C4-2B (cell line): ENCODE measurements at regions not wholly inside any gene's neighbourhood (a gene's known extent, or its start where the extent isn't known, plus 50 kb on each side); places are given as distances from the start of the nearest gene placed in this dataset.

ENCODE experiments used
- CTCF ChIP-seq: fragments of 450-650 bp; conservative IDR thresholded peaks from 2 replicates; pipeline ENCODE4 v1.5.1; 2017; ENCODE audit warnings: mild to moderate bottlenecking
- ZFX ChIP-seq: fragments of 450-650 bp; IDR thresholded peaks from 2 replicates; pipeline ENCODE4 v1.6.1; 2017

GRCh38 chr3:127411083-127411727 lies 123.4 kb upstream of the PRR20G start:
- TF ChIP-seq CTCF (no peak), ZFX (no peak)
